ENCODE measurements at regions not wholly inside any gene's neighbourhood (a gene's known extent, or its start where the extent isn't known, plus 50 kb on each side); places are given as distances from the start of the nearest gene placed in this dataset.

DNA sequence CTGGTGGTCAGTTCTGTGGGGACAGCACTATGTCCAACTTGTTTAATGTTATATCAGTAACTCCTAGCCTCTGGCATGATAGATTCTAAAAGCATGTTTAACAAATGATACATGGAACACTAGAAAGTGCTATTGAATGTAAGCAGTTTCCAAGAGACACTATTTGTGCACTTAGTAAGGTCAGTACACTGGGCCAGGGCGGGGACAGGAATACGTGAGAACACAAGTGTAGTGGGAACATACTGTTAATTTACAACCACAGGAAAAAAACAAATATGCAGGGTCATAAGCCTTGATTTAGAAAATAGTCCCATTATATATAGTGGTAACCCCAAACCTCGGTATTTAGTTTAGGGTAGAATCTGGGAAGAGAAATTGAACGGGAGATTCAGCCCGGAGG, 88.9 kb upstream of the SLC38A2 start:
- TF ChIP-seq TAF1 (IDR thresholded peaks at IDR 0.05; ENCODE audit: borderline replicate concordance, low read depth, low read length): no peak
- no peak for TF ChIP-seq POLR2AphosphoS5 (IDR thresholded peaks at IDR 0.05; ENCODE audit: low read depth, low read length)
- no peak for TF ChIP-seq POLR2A (IDR thresholded peaks at IDR 0.05; ENCODE audit: low read depth, low read length)

All from GM12892 (cell line).